Esophagus squamous epithelium (tissue), 4 donors: ENCODE measurements at regions not wholly inside any gene's neighbourhood (a gene's known extent, or its start where the extent isn't known, plus 50 kb on each side); places are given as distances from the start of the nearest gene placed in this dataset.

Source experiments
- CTCF ChIP-seq, 6 experiments: fragments of 450-650 bp in 4 of 6; fragments of 200-600 bp in 2 of 6; sonication (generic) in 2 of 6; IDR thresholded peaks; one replicate each; pipeline ENCODE4 v1.5.1; 2016 to 2019; ENCODE audit warnings: antibody characterized with exemption in 6 of 6, mild to moderate bottlenecking in 4 of 6, moderate library complexity in 4 of 6
- POLR2A ChIP-seq, 4 donors: fragments of 450-650 bp; IDR thresholded peaks; one replicate each; pipeline ENCODE4 v1.6.1; 2017; ENCODE audit warnings: antibody characterized with exemption in 4 of 4, mild to moderate bottlenecking in 4 of 4, moderate library complexity in 3 of 4

DNA sequence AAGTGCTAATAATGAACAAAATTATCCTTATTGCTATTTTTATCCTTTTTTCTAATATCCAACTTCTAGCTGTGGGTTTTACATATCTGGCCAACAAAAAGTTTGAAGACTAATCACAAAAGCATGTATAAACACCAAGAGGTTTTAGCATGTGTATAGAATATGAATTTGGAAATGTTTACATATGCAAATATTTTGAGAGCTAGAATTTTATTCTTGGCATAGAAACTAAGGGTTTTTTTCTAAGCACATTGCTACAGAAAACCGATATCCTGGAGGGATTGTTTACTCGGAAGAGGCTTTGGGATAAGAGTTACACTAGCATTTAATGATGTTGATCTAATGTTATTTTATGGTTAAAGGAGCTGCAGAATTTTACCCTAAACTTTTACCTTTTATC, 392.1 kb downstream of the EFNB2 start:
- TF ChIP-seq POLR2A (IDR thresholded peaks at IDR 0.05) (no peak), CTCF (IDR thresholded peaks at IDR 0.05) (no peak)
